ENCODE measurements at regions not wholly inside any gene's neighbourhood (a gene's known extent, or its start where the extent isn't known, plus 50 kb on each side); places are given as distances from the start of the nearest gene placed in this dataset.

DNA sequence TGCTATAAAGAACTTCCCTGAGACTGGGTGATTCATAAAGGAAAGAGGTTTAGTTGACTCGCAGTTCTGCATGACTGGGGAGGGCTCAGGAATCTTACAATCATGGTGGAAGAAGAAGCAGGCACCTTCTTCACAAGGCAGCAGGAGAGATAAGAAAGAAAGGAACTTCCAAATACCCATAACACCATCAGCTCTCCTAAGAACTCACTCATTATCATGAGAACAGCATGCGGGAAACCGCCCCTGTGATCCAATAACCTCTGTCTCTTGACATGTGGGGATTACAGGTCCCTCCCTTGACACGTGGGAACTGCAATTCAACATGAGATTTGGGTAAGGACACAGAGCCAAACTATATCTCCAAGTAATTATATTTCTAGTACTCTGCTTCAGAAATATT, 163.8 kb upstream of the CDH20 start:
- Histone ChIP-seq H3K9me3 (replicated peaks; ENCODE audit: insufficient read depth, low read length) (no peaks in the 10 kb centered on the region; the same call in 1 of the 2 replicates), H3K36me3 (replicated peaks; ENCODE audit: insufficient read depth, low read length) (no peaks in the 10 kb centered on the region), H3K9ac (ENCODE audit: low read length) (no peak overlapping the region), H2AFZ (ENCODE audit: low read length) (no peak overlapping the region), H3K9me2 (replicated peaks; ENCODE audit: insufficient read depth, low read length) (no peaks in the 10 kb centered on the region), H3K79me2 (ENCODE audit: low read length) (no peaks in the 10 kb centered on the region), H3K4me2 (ENCODE audit: low read depth, low read length) (no peak overlapping the region), H3F3A (ENCODE audit: insufficient read depth, low read length) (no peaks in the 10 kb centered on the region), H3K27ac (ENCODE audit: low read length) (no peak overlapping the region), H3K4me1 (ENCODE audit: low read length) (no peaks in the 10 kb centered on the region), H3K27me3 (replicated peaks; ENCODE audit: insufficient read depth, low read length) (no peaks in the 10 kb centered on the region), H3K4me3 (ENCODE audit: low read length) (no peak overlapping the region), H4K20me1 (ENCODE audit: insufficient read depth, low read length) (no peaks in the 10 kb centered on the region)
- no peak for DNase-seq
- TF ChIP-seq CTCF (IDR thresholded peaks at IDR 0.05; ENCODE audit: low read length): no peak
- TF ChIP-seq EZH2 (optimal IDR thresholded peaks at IDR 0.05; ENCODE audit: low read depth, low read length): no peak
- TF ChIP-seq EZH2phosphoT487 (IDR thresholded peaks at IDR 0.05; ENCODE audit: low read length): no peak

DNA sequence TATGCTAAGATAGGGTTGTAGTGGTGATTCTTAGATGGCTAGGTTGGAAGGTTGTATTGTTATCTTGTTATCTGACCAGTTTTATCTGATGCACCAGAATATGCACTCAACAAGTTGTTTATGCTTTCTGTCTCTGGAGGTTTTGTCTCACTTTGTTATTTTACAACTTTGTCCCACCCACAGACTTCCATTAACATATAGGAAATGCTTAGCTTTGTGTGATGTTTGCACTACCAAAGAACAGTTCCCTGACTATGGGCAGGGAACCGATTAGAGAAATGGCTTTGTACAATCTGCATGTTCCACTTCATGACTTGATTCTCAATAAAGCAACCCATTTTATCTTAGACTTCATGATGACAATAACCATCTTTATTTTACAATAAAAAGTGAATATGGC, 160.6 kb upstream of the CDH20 start:
- Histone ChIP-seq H3K36me3 (replicated peaks; ENCODE audit: insufficient read depth, low read length) (no peaks in the 10 kb centered on the region), H3K27ac (ENCODE audit: low read length) (no peak overlapping the region), H3K9me2 (replicated peaks; ENCODE audit: insufficient read depth, low read length) (no peaks in the 10 kb centered on the region), H3K27me3 (replicated peaks; ENCODE audit: insufficient read depth, low read length) (no peaks in the 10 kb centered on the region), H3K4me1 (ENCODE audit: low read length) (no peaks in the 10 kb centered on the region), H3K9me3 (replicated peaks; ENCODE audit: insufficient read depth, low read length) (no peaks in the 10 kb centered on the region; the same call in 1 of the 2 replicates), H3K9ac (ENCODE audit: low read length) (no peak overlapping the region), H3K4me2 (ENCODE audit: low read depth, low read length) (no peak overlapping the region), H2AFZ (ENCODE audit: low read length) (no peak overlapping the region), H3K4me3 (ENCODE audit: low read length) (no peak overlapping the region), H4K20me1 (ENCODE audit: insufficient read depth, low read length) (no peaks in the 10 kb centered on the region), H3K79me2 (ENCODE audit: low read length) (no peaks in the 10 kb centered on the region), H3F3A (ENCODE audit: insufficient read depth, low read length) (no peaks in the 10 kb centered on the region)
- no peak for DNase-seq
- TF ChIP-seq EZH2 (optimal IDR thresholded peaks at IDR 0.05; ENCODE audit: low read depth, low read length) (no peak), EZH2phosphoT487 (IDR thresholded peaks at IDR 0.05; ENCODE audit: low read length) (no peak), CTCF (IDR thresholded peaks at IDR 0.05; ENCODE audit: low read length) (no peak)

- H3K4me2 ChIP-seq (ENCODE audit: low read depth, low read length): no peak overlapping the region
- H4K20me1 ChIP-seq (ENCODE audit: insufficient read depth, low read length): no peaks in the 10 kb centered on the region
- no peak for DNase-seq
- no peaks in the 10 kb centered on the region for H3K79me2 ChIP-seq (ENCODE audit: low read length)
- H3K9ac ChIP-seq (ENCODE audit: low read length): no peak overlapping the region
- no peaks in the 10 kb centered on the region for H3K27me3 ChIP-seq (replicated peaks; ENCODE audit: insufficient read depth, low read length)
- H3K9me3 ChIP-seq (replicated peaks; ENCODE audit: insufficient read depth, low read length): no peaks in the 10 kb centered on the region; the same call in 1 of the 2 replicates
- TF ChIP-seq CTCF (IDR thresholded peaks at IDR 0.05; ENCODE audit: low read length) (no peak), EZH2 (optimal IDR thresholded peaks at IDR 0.05; ENCODE audit: low read depth, low read length) (no peak), EZH2phosphoT487 (IDR thresholded peaks at IDR 0.05; ENCODE audit: low read length) (no peak)
- H3K4me1 ChIP-seq (ENCODE audit: low read length): no peaks in the 10 kb centered on the region
- H3K4me3 ChIP-seq (ENCODE audit: low read length): no peak overlapping the region
- no peaks in the 10 kb centered on the region for H3F3A ChIP-seq (ENCODE audit: insufficient read depth, low read length)
- no peak overlapping the region for H3K27ac ChIP-seq (ENCODE audit: low read length)
- H3K9me2 ChIP-seq (replicated peaks; ENCODE audit: insufficient read depth, low read length): no peaks in the 10 kb centered on the region
- H2AFZ ChIP-seq (ENCODE audit: low read length): no peak overlapping the region
- no peaks in the 10 kb centered on the region for H3K36me3 ChIP-seq (replicated peaks; ENCODE audit: insufficient read depth, low read length)
These were observed 159.7 kb upstream of the CDH20 start for GRCh38 chr18:61173554-61173953.
